Fibroblast of pulmonary artery (primary cell): ENCODE measurements at regions not wholly inside any gene's neighbourhood (a gene's known extent, or its start where the extent isn't known, plus 50 kb on each side); places are given as distances from the start of the nearest gene placed in this dataset.

Experiments
- DNase-seq: peaks from one replicate; pipeline ENCODE4 v3.0.0-alpha.2; 2010; ENCODE audit warnings: low read depth
- H3K4me3 ChIP-seq: replicated peaks from 2 replicates; pipeline ENCODE4 v1.5.1; 2011; ENCODE audit warnings: low read depth, mild to moderate bottlenecking, control low read depth, low read length, moderate library complexity
- CTCF ChIP-seq: IDR thresholded peaks from 2 replicates; pipeline ENCODE4 v1.5.1; 2011; ENCODE audit warnings: mild to moderate bottlenecking, control low read depth, low read length, inconsistent platforms; ENCODE audit errors: missing control alignments

DNA sequence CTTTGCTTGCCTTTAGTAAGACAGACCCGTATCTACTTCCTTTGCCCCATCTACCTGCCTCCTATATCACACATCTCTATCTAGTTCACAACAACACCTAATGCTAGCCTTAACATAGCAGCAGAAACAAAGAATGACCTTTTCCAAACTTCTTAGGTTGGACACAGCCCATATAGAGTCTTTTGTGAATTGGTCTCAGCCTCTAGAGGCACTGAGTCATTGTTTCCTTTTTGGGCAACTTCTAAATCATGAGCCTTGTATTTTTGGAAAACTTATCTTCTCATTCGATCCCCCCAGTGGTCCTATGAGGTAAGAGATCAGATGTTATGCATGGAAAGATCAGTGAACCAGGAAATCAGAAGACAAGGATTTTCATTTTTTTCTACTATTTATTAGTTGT is 679.4 kb upstream of the USP24 start:
- peak; percentile 80 for DNase-seq
- H3K4me3 ChIP-seq: no peak overlapping the region
- no peak for TF ChIP-seq CTCF

DNA sequence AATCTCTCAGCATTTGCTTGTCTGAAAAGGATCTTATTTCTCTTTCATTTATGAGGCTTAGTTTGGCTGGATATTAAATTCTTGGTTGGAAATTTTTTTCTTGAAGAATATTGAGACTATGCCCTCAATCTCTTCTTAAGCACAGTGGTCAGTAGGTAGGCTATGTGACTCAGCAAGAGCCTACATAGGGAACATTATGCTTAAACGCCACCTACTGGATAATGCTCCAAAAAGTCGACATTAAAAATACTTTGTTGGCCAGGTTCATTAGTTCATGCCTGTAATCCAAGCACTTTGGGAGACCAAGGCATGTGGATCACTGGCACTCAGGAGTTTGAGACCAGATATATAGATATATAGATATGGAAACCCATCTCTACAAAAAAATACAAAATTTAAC is 678.0 kb upstream of the USP24 start:
- peak; percentile 79 for DNase-seq
- peak; percentile 46 for TF ChIP-seq CTCF
- H3K4me3 ChIP-seq: no peak overlapping the region

- H3K4me3 ChIP-seq: no peak overlapping the region
- no peak for TF ChIP-seq CTCF
These were observed 673.6 kb upstream of the USP24 start for GRCh38 chr1:55888685-55889317.

DNA sequence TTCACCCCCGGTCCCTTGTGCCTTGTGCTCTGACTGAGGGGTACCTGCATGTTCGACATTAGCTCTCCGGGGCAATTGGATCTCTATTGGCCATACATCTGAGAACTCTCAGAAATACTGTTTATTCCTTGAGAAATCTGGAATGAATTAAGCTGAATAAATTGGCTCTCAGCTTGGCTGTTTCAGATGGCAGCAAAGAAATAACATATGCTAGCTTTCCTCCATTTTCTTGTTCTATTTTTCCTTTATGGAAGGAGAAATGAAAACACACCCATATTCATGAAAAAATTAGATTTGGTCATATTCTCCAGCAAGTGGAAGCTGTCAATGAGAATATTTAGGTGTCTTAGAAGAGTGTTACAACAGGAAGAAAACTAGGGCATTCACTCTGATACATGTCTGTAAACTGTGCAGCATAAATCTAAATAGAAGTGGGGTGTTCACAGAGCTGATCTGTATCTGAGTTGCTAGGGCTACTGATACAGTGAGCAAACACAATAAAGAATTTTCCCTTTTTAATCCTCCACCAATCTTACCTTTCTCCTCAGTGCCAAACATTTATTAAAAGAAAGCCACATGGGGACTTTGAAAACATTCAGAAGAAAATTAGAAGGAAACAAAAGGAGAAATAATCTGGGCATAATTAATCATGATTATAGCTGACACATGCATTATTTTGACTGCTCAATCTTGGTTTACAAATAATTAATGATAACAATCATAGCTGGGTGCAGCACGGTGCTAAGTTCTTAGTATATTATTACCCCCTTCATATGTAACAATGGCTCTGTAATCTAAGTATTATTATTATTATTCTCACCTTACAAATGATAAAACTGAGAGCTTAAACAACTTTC is 671.9 kb upstream of the USP24 start:
- H3K4me3 ChIP-seq: no peak overlapping the region
- TF ChIP-seq CTCF: no peak

More at GRCh38 chr1:55888685-55889317, 673.6 kb upstream of the USP24 start:
- no peak for DNase-seq

GRCh38 chr1:55885619-55886018 is 670.5 kb upstream of the USP24 start:
- no peak overlapping the region for H3K4me3 ChIP-seq
- no peak for DNase-seq
- no peak for TF ChIP-seq CTCF

More for the DNA sequence above, 671.9 kb upstream of the USP24 start:
- no peak for DNase-seq

DNA sequence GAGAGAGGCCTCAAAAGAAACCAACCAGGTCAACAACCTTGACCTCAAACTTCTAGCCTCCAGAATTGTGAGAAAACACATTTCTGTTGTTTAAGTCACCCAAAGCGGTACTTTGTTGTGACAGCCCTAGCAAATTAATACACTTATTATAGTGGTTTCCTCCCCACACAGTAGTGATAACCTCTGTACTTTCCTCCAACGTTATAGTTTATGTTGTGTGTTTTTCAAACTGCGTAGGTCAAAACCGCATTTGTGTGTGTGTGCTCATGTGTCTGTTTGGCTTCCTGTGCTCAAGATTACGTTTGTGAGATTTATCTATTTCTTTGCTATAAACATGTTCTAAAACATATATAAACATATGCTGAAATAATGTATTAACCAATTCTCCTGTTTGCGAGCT is 667.8 kb upstream of the USP24 start:
- no peak overlapping the region for H3K4me3 ChIP-seq
- no peak for TF ChIP-seq CTCF
- no peak for DNase-seq
